ENCODE measurements at regions not wholly inside any gene's neighbourhood (a gene's known extent, or its start where the extent isn't known, plus 50 kb on each side); places are given as distances from the start of the nearest gene placed in this dataset.

DNA sequence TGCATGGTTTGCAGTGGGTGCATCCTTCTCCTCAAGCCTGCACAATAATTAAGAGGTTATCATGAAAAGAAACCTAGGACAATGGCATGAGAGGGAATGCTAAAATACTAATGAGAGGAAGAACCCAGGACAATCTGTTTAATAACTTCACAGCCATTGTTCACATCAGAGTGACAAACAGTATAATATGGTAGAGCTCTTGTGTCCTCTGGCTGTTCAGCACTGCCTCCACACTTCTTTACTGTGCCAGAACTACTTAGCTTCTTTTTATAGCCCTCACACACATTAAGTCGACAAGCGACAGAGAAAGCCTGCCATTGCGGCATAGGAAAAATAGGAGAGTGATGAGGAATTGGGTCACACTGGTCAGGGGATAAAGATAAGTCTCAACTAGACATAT, 65.0 kb upstream of the MEIS2 start:
- FAIRE-seq (no peak), DNase-seq (ENCODE audit: low spot score) (no peak)

DNA sequence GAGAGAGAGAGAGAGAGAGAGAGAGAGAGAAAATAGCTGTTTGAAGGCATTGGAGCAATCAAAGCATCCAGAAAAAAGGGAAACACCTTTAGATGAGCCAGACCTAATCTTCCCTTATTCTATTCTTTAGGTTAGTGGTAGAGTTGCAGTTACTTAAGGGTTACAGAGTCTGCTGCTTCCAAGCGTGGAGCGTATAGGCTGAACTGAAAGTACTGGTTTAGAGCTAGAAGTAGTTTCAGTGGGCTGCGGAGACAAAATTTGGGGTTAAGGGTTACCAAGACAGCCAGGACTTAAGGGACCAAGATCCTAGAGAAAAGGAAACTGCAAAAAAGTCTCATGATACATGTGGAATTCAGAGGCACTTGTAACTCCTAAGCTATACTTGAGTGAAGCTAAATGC, 66.1 kb upstream of the MEIS2 start:
- FAIRE-seq, result no peak

DNA sequence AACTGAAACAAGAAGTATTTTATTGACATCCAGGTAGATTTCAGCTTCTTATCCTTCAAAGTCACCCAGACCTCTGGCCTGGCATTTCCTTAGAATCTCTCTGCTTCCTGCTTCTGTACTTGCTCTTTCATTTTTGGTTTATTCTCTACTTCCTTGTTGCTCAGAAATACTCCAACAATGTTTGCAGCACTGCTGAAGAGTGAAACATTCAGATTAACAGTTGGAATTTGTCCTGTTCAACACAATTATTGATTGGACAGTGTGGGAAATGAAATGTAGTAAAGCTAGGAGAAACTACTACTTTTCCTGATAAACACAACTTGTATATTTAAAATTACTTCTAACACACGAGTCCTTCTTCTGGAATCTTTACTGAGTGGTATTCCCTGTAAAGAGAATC, 81.0 kb upstream of the MEIS2 start:
- FAIRE-seq (no peak), DNase-seq (ENCODE audit: low spot score) (no peak)

More for the DNA sequence above, 66.1 kb upstream of the MEIS2 start:
- DNase-seq (ENCODE audit: low spot score), result no peak

DNA sequence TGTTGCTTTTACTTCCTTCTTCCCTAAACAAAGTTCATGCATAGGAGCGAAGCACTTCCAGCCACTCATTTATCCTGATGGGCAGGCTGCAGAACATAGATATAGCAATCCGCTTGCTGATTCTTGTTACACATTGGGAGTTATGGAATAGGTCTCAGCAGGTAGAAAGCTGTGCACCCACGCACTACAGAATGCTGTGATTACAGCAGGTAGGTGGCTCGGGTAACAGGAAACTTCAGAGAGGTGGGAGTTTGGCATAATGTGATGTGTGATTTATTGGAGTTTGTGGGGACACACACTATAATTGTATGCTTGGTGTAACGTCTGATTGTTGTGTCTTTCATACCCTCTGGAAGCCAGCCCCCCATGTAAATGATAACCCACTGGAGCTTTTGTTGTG, 99.2 kb upstream of the MEIS2 start:
- no peak for DNase-seq (ENCODE audit: low spot score)
- no peak for FAIRE-seq

DNA sequence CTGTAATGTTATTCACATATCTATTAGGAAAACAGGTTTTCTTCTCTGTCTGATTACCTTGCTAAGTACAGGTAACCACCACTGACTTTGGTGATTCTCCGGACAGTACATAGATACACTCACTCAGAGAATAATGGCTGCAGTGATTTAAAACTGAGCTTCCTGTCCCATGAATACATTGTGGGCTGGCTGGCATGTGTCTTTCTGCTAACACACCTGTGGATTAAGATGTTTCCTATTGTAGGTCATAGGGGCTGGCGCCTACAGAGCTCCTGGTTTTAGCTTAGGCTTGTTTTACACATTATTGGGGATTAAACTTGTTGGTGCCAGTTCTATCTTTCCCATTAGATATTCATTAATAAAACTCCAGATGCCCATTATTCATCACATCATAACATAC, 102.7 kb upstream of the MEIS2 start:
- DNase-seq (ENCODE audit: low spot score) (no peak), FAIRE-seq (no peak)

DNA sequence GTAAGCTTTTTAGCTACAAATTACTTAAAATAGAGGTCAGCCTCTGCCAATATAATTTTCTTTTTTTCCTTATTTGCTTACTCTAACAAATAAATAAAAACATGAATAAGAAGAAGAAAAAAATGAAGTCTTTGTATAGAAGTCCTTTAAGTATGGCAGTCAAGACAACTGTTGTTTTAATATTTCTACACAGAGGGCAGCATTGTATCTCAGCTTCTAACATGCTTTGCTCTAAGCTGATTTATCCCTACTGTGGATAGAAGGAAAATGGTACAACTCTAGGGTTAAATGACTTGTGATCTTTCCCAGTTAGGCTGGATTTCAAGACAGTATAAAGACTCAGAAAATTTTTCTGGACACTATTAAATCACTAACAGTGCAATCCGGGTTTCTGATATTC, 104.3 kb upstream of the MEIS2 start:
- DNase-seq (ENCODE audit: low spot score), result no peak
- FAIRE-seq, result no peak

DNA sequence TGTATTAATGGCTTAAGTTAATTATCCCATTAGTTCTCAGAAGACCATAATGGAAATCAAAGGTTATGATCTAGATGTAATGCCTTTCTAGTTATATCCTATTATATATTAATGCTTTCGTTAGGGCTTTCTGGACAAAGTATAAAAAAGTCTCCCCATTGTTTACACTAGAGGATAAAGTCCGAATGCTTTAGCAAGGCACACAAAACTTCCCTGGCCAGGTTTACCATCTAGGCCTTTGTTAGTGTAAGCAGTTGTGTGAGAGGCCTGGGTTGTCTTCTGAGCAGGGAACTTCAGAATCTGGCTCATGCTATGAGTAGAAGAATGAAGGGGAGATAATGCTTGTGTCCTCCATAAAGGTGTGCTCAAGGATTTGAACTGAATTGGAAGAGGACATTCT, 106.3 kb upstream of the MEIS2 start:
- no peak for DNase-seq (ENCODE audit: low spot score)
- no peak for FAIRE-seq

DNA sequence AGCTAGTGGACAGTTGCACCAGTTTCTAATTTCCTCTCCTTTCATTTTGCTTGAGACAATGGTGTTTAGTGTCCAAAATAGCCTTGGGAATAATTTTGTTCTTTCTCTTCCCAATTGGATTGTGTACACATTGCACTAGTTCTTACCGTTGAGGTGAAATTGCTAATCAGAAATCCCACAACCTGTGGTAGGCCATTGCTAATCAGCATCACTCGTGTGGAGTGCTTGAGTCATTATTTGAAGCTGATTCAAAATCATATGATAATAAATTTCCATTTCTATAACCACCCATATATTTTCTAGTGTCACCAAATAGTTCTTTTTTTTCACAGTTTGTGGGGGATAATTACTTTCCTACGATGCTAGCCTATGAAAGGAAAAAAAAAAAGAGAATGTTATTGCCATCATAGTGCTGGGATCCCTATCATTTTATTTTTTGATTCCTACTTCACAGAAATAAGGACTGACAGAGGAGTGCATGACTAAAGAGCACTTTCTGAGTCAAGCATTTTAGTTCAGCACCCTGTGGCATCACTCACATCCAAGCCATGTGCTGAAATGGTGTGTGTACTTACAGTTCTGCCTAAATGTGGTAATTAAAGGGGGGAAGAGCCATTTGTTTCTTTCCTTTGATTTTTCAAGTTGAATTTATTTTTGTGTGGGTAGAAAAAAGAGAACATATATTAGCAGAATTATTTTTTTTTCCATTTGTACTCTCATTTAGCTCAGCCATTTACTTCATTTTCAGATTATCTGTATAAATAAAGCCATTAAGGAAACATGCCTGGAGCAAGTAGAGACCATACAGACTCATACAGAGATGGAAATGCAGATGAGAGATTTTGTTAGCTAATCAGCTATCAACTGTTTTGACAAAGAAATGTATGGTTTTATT, 108.0 kb upstream of the MEIS2 start:
- FAIRE-seq, result no peak
- no peak for DNase-seq (ENCODE audit: low spot score)

DNA sequence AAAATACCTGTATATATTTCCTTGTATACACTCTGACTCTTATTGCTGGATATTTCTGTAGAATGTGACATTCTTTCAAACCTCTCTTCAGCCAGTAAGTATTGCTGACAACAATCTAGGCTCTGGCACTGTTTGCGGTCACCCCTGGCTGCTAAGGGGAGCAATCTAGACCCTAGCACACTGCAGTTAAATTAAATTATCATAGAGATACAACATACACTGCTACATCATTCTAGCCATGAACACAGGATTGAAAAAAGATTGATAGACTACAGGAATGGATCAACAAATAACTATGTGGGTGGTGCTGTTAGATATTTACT, 108.7 kb upstream of the MEIS2 start:
- DNase-seq (ENCODE audit: low spot score) (no peak), FAIRE-seq (no peak)

DNA sequence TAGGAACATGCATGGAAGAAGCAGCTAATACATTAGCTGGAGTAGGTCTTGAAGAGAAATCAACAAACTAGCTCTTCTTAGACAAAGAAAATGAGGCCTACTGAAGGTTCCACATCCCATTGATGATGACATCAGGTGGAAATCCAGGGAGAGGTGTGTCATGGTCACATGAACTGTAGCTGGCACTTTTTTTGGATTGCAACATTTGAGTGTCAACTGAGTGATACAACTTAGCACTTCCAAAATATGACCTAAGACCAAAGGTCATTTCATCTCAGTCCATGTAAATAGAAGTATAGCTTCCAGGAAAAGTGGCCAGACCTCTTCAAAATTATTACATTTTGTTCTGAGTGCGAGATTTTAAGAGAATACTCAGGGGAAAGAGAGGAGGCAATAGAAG, 117.2 kb upstream of the MEIS2 start:
- FAIRE-seq (no peak), DNase-seq (ENCODE audit: low spot score) (no peak)

DNA sequence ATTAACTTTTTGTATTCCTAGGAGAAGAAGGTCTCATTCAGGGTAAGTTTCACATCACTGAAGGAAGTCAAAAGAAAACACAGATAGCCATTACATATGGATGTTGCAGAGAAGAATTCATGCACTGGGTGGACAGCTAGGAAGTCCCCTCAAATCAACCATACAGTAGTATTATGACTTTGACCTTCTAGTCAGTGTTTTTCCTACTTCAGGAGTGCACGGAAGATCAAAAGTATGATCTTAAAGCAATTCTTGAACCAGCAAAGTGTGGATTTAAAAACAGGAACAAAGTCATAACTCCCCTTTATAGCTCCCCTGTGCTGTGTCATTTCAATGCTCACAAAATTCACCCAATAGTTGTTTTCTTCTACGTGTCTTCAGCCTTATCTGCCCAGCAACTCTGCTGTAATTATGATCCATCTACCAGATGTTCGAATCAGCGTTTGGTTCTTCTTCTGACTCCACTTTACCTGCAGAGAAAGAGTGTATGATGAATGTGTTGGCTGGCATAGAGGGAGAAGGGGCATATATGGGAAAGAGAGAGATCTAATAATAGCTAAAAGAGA, 118.1 kb upstream of the MEIS2 start:
- no peak for FAIRE-seq
- DNase-seq (ENCODE audit: low spot score), result no peak

DNA sequence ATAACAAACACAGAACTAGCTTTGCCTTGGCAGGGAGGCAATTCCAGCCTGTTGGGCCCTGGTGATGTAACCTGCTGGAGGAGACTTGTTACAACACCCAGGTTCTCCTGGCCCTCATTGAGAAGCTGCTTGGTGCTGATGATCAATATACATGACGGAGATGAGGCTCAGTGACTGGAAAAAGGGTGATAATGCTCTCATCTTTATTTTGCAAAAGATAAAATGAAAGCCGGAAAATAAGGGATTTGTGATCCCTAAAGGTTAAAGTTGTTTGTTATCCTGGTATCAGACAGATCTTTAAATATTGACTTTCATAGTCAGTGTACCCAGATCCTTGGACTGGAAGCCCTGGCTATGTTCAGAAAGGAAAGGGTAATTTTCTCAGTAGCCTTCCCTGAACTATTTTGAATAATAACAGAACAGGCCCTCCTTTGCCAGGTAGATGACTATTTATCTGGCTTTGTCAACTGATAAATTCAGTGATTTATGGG, 118.9 kb upstream of the MEIS2 start:
- FAIRE-seq, result no peak
- DNase-seq (ENCODE audit: low spot score), result no peak

DNA sequence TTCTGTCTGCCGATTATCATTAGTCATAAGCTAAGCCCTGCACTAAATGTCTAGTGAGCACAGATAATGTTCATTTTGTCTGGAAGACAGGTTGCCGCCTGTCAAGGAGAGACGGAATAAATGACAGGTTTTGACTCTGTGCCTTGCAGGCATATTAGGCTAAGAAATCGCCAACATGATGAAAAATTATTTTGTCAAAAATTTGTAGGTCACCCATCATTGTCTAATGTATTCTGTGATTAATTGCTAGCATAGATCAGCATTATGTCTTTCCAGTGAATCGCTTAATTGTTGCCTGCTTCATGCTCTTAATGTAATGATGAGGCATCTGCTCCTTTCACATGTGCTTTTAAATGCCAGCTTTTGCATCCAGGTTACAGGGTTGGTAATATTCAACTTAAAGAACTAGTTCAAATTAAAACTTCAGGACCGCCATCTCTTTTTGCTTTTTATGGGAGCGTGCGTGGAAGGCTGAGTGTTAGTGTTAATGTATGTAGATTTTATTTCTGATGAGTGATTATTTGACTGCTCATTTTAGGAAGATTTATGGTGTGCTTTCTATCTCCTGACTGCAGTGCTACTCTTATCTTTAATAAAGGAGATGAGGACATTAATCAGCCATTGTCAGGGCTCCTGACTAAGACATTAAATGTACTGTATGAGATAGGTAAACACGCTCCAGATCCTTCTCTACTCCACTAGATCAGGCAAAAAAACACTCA, 120.8 kb upstream of the MEIS2 start:
- FAIRE-seq (no peak), DNase-seq (ENCODE audit: low spot score) (no peak)

DNA sequence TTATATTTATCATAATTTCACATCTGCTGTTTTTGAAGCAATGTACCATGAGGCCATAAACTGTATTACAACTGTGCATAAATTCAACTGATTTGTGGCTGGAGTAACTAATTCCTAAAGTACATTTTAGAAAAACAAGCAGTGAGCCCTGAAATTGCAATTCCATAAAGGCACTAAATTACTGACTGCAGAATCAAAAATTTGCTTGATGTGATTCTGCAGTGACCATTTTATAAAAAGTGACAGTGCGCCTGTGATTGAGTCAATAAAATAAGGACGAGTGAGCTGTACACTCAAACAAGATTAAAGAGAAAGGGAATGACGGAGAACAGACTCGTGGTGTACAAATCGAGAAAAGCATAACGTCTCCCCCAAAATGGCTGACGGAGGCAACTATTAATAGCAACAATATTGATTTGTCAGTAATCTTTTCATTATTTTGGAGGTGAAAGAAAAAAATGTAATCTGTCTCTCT, 121.4 kb upstream of the MEIS2 start:
- FAIRE-seq (no peak), DNase-seq (ENCODE audit: low spot score) (no peak)

DNA sequence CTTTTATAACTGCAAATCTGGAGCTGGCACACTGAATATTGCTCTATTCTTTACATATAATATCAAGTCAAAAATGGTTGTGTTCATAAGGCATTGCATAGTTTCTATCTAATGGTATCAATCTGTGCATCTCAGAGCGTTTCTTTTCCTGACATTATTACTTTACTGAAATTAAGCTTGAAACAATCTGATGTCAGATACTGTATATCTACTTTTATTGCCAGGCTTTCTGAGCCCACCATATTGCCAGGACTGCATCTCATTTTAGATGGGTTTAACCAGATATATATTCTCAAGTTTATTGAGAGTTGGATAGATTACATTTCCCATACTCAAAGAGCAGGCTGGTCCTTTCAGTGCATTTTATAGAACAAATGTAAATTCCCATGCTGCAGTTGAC, 122.7 kb upstream of the MEIS2 start:
- DNase-seq (ENCODE audit: low spot score) (no peak), FAIRE-seq (no peak)

DNA sequence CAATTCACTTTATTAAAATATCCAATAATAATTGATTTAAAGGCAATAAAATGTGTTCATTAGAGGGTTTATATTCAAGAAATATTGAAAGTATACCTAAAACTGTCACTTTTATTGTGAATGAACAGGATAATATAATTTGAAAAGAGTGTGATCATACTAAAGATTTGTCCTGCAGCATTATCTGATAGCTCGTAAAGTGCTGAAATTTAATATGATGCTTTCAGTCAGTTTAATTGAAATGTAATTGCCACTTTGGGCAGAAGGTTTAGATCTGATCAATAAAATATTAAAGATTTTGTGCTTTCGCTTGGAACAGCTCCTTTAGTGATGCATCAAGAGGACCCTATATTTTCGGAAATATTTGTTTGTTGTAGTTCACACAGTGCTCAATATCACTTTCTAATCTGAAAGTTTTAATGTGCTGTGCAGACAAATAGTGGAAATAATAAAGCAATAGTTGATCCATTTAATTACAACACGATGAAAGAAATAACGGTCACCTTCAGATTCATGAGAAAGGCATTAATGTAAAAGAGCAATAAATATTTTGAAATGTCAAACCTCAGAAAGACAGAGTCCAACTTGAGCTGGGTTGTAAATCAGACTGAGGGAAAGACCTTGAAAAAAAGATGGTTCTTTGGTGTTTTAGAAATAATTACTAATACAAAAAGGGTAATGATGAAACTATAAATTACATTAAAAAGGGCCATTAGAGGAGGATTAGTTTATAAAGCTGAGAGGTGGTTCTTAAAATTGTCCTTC, 129.7 kb upstream of the MEIS2 start:
- FAIRE-seq, result no peak

DNA sequence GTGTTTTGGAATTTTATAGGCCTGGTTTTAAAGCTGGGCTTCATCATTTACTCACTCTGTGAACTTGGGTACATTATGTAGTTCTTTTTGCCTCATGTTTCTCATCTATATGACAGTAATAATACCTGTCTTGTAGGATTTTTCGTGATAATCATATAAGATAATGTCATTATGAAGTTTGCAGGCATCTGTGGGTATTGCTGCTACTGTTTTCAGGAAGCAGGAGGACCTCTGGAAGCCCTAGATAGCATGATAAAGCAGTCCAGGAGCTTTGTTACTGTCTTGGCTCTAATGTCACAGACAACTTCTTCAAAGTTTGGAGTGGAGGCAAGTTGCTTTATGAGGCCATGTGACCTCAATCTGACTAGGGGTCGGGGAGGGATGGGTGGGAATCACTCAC, 145.0 kb upstream of the MEIS2 start:
- no peak for DNase-seq (ENCODE audit: low spot score)
- FAIRE-seq, result no peak

More for the DNA sequence above, 129.7 kb upstream of the MEIS2 start:
- DNase-seq (ENCODE audit: low spot score), result no peak

DNA sequence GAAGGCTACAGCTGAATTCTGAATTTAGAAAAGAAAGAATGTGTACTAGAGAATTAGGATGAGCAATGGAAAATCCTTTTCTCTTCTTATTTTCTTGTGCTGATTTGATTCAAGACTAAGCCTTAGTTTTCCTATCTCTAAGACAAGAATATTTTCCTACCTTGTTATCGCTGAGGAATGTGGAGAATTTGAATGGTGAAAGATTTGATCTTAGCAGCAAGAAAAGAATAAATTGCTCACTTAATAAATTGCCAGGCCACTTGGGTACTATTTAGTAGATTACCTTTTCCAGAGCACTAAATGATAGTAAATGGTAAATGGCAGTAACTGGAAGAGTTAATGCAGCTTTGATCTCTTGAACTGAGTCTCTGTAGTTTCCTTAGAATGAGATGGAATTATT, 145.7 kb upstream of the MEIS2 start:
- no peak for DNase-seq (ENCODE audit: low spot score)
- no peak for FAIRE-seq

DNA sequence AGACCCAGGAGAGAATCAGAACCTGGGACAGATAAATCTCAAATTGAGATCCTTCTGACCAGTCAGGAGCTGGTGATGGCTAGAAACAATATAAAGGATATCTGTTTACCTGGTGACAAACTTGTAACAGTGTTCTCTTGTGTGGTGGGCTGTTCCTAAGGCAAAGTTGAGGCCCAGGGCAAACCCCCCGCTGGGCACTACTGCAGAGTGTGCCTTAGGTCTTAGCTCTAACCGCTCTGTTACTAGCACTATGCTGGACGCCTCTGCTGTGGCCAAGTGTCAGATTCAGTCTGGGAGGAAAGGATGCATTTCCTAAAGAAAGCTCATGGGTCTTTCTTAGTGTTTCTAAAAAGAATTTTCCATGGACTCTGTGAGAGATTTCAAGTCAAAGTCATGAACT, 146.5 kb upstream of the MEIS2 start:
- FAIRE-seq (no peak), DNase-seq (ENCODE audit: low spot score) (no peak)

DNA sequence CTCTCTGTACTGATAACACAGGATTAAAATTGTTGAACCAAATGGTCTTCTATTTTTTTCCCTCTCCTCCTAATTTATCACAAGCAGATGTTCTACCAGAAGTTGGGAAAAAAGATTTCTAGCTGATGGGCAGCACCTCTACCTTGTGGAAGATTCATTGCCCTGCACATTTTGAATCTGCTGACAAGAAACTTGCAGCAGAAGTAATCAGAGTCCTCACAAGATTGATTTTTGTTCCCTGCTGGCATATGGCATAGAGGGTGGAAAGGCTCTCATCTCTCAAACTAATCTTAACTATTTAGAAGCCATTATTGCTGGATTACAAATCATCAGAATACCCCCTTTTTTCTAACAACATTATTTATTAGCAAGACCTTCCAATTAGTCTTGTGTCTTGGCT, 148.9 kb upstream of the MEIS2 start:
- DNase-seq (ENCODE audit: low spot score), result no peak
- no peak for FAIRE-seq

DNA sequence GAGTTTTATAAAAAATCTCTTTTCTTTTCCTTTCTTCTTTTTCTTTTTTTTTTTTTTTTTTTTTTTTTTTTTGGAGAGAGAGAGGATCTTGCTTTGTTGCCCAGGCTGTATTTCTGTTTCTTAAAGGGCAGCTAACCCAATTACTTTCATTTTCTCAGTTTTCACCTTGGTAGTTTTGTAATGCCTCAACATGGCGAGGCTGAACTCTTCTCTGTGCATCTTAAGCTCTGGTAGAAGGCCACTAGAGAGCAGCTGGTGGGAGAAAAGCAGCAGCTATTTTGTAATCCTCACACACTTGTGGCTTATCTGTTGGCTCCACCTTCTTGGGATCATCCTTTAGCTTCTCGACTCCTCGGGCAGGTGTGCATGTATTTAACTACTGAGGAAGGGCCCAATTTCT, 152.2 kb upstream of the MEIS2 start:
- FAIRE-seq (no peak), DNase-seq (ENCODE audit: low spot score) (no peak)

DNA sequence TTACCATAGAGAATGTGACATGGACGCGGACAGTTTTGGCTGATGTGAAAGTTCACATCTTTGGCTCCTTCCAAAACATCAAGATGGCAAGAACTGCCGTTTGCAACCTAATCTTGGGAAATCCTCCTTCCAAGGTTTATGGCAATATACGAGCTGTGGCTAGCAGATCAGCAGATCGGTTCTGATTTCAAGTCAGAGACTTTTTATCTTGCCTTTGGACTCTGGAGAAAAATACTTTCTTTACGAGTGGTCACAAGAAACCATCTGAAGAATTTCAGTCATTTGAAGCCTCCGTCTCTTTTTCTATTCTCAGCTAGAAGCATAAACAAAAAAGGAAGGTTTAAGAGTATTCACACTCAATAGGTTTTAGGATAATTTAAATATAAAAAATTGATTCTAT, 153.5 kb upstream of the MEIS2 start:
- DNase-seq (ENCODE audit: low spot score) (no peak), FAIRE-seq (no peak)
